ENCODE measurements at regions not wholly inside any gene's neighbourhood (a gene's known extent, or its start where the extent isn't known, plus 50 kb on each side); places are given as distances from the start of the nearest gene placed in this dataset.

DNA sequence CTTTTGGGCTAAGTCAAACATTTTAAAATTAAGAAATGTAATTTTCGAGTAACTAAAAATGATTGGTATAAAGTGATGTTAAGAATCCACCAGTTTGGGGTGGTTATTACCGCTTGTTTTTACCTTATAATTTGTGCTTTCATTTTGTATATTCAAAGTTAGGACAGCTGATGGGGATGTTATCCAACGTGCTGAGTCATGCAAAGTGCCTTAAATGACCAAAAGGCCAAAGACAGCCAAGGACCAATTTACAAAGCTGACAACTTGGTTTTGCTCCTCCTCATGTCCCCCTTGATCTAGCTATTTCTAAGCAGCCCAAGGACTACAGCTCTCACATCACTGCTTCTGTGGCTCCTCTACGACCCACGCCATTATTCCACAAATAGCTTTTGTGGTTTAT lies 181.4 kb upstream of the PCDH7 start:
- Histone ChIP-seq H4K20me1 (ENCODE audit: insufficient read depth) (no peaks in the 10 kb centered on the region), H3K9me3 (ENCODE audit: low read length) (no peaks in the 10 kb centered on the region)
- TF ChIP-seq EP300 (conservative IDR thresholded peaks at IDR 0.05; ENCODE audit: poor library complexity, severe bottlenecking) (no peak), SMC3 (conservative IDR thresholded peaks at IDR 0.05; ENCODE audit: poor library complexity) (no peak), POLR2AphosphoS5 (IDR thresholded peaks at IDR 0.05) (no peak), EZH2 (IDR thresholded peaks at IDR 0.05; ENCODE audit: borderline replicate concordance, insufficient read depth, low read length, poor library complexity, severe bottlenecking) (no peak), TAF1 (IDR thresholded peaks at IDR 0.05; ENCODE audit: low read depth) (no peak)
- TF ChIP-seq, protein P1, sequence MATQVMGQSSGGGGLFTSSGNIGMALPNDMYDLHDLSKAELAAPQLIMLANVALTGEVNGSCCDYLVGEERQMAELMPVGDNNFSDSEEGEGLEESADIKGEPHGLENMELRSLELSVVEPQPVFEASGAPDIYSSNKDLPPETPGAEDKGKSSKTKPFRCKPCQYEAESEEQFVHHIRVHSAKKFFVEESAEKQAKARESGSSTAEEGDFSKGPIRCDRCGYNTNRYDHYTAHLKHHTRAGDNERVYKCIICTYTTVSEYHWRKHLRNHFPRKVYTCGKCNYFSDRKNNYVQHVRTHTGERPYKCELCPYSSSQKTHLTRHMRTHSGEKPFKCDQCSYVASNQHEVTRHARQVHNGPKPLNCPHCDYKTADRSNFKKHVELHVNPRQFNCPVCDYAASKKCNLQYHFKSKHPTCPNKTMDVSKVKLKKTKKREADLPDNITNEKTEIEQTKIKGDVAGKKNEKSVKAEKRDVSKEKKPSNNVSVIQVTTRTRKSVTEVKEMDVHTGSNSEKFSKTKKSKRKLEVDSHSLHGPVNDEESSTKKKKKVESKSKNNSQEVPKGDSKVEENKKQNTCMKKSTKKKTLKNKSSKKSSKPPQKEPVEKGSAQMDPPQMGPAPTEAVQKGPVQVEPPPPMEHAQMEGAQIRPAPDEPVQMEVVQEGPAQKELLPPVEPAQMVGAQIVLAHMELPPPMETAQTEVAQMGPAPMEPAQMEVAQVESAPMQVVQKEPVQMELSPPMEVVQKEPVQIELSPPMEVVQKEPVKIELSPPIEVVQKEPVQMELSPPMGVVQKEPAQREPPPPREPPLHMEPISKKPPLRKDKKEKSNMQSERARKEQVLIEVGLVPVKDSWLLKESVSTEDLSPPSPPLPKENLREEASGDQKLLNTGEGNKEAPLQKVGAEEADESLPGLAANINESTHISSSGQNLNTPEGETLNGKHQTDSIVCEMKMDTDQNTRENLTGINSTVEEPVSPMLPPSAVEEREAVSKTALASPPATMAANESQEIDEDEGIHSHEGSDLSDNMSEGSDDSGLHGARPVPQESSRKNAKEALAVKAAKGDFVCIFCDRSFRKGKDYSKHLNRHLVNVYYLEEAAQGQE (IDR thresholded peaks at IDR 0.05; ENCODE audit: borderline replicate concordance) = no peak
- TF ChIP-seq, protein P2, sequence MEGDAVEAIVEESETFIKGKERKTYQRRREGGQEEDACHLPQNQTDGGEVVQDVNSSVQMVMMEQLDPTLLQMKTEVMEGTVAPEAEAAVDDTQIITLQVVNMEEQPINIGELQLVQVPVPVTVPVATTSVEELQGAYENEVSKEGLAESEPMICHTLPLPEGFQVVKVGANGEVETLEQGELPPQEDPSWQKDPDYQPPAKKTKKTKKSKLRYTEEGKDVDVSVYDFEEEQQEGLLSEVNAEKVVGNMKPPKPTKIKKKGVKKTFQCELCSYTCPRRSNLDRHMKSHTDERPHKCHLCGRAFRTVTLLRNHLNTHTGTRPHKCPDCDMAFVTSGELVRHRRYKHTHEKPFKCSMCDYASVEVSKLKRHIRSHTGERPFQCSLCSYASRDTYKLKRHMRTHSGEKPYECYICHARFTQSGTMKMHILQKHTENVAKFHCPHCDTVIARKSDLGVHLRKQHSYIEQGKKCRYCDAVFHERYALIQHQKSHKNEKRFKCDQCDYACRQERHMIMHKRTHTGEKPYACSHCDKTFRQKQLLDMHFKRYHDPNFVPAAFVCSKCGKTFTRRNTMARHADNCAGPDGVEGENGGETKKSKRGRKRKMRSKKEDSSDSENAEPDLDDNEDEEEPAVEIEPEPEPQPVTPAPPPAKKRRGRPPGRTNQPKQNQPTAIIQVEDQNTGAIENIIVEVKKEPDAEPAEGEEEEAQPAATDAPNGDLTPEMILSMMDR (IDR thresholded peaks at IDR 0.05; ENCODE audit: poor library complexity, severe bottlenecking) = no peak

GRCh38 chr4:30543057-30543456 lies 177.1 kb upstream of the PCDH7 start:
- Histone ChIP-seq H3K79me2 (replicated peaks; ENCODE audit: insufficient read depth, low read length) (no peaks in the 10 kb centered on the region), H3K9ac (ENCODE audit: low read length) (no peak overlapping the region), H3K9me3 (ENCODE audit: low read length) (no peaks in the 10 kb centered on the region), H3K36me3 (ENCODE audit: insufficient read depth, low read length) (no peaks in the 10 kb centered on the region), H3K27ac (ENCODE audit: low read length) (no peak overlapping the region), H3F3A (ENCODE audit: insufficient read depth, low read length, poor library complexity, severe bottlenecking) (no peaks in the 10 kb centered on the region), H4K20me1 (ENCODE audit: insufficient read depth) (no peaks in the 10 kb centered on the region), H3K9me2 (ENCODE audit: insufficient read depth, low read length) (no peaks in the 10 kb centered on the region), H3K4me3 (ENCODE audit: low read length) (no peak overlapping the region), H2AFZ (ENCODE audit: low read depth, low read length) (no peak overlapping the region), H3K27me3 (ENCODE audit: insufficient read depth, low read depth, low read length) (no peaks in the 10 kb centered on the region), H3K4me2 (ENCODE audit: low read length) (no peak overlapping the region)
- TF ChIP-seq, protein P2 (IDR thresholded peaks at IDR 0.05; ENCODE audit: poor library complexity, severe bottlenecking) = no peak
- TF ChIP-seq EZH2 (IDR thresholded peaks at IDR 0.05; ENCODE audit: borderline replicate concordance, insufficient read depth, low read length, poor library complexity, severe bottlenecking) (no peak), RAD21 (conservative IDR thresholded peaks at IDR 0.05) (no peak)

More for the DNA sequence above, 181.4 kb upstream of the PCDH7 start:
- H3K79me2 ChIP-seq (replicated peaks; ENCODE audit: insufficient read depth, low read length) = no peaks in the 10 kb centered on the region
- H3K27me3 ChIP-seq (ENCODE audit: insufficient read depth, low read depth, low read length) = no peaks in the 10 kb centered on the region
- no peak overlapping the region for H3K4me3 ChIP-seq (ENCODE audit: low read length)
- H3K9me2 ChIP-seq (ENCODE audit: insufficient read depth, low read length) = no peaks in the 10 kb centered on the region
- no peaks in the 10 kb centered on the region for H3K36me3 ChIP-seq (ENCODE audit: insufficient read depth, low read length)
- H3K27ac ChIP-seq (ENCODE audit: low read length) = no peak overlapping the region
- no peak overlapping the region for H3K4me2 ChIP-seq (ENCODE audit: low read length)
- H3K9ac ChIP-seq (ENCODE audit: low read length) = no peak overlapping the region
- H3F3A ChIP-seq (ENCODE audit: insufficient read depth, low read length, poor library complexity, severe bottlenecking) = no peaks in the 10 kb centered on the region
- H2AFZ ChIP-seq (ENCODE audit: low read depth, low read length) = no peak overlapping the region

All from neural cell (in vitro differentiated cells).